Retinal pigment epithelial cell (primary cell): ENCODE measurements at regions not wholly inside any gene's neighbourhood (a gene's known extent, or its start where the extent isn't known, plus 50 kb on each side); places are given as distances from the start of the nearest gene placed in this dataset.

Experiments used
- DNase-seq: peaks from one replicate; pipeline ENCODE4 v3.0.0-alpha.2; 2010; ENCODE audit warnings: low read depth
- H3K4me3 ChIP-seq: 2 replicates; pipeline ENCODE4 v1.5.1; 2011; ENCODE audit warnings: mild to moderate bottlenecking, low read length, control low read depth, moderate library complexity
- CTCF ChIP-seq: conservative IDR thresholded peaks from 2 replicates; pipeline ENCODE4 v1.5.1; 2011; ENCODE audit warnings: low read depth, low read length, control low read depth, inconsistent platforms

GRCh38 chr3:72571052-72571451 lies 277.2 kb downstream of the SHQ1 start:
- H3K4me3 ChIP-seq, result no peak overlapping the region
- DNase-seq, result no peak
- no peak for TF ChIP-seq CTCF

GRCh38 chr3:72569754-72570440 lies 278.3 kb downstream of the SHQ1 start:
- no peak overlapping the region for H3K4me3 ChIP-seq
- TF ChIP-seq CTCF, result no peak
- no peak for DNase-seq

GRCh38 chr3:72568083-72568482 lies 280.2 kb downstream of the SHQ1 start:
- no peak for TF ChIP-seq CTCF
- H3K4me3 ChIP-seq, result no peak overlapping the region
- no peak for DNase-seq

- no peak for DNase-seq
- H3K4me3 ChIP-seq, result no peak overlapping the region
- TF ChIP-seq CTCF, result no peak
Measured at GRCh38 chr3:72567474-72567873, 280.8 kb downstream of the SHQ1 start.

GRCh38 chr3:72565593-72565992 lies 282.7 kb downstream of the SHQ1 start:
- H3K4me3 ChIP-seq, result no peak overlapping the region
- no peak for DNase-seq
- no peak for TF ChIP-seq CTCF

GRCh38 chr3:72563690-72564370 lies 284.4 kb downstream of the SHQ1 start:
- no peak for TF ChIP-seq CTCF
- no peak for DNase-seq
- H3K4me3 ChIP-seq, result no peak overlapping the region
